Testis (tissue), 2 donors: ENCODE measurements at regions not wholly inside any gene's neighbourhood (a gene's known extent, or its start where the extent isn't known, plus 50 kb on each side); places are given as distances from the start of the nearest gene placed in this dataset.
"Not testable (repeated sequence)": the region's sequence is repeated elsewhere in the genome, so short reads cannot be mapped to it uniquely, and the experiment has no call there.

ENCODE experiments used
- DNase-seq: peaks from one replicate; pipeline ENCODE4 v3.0.0-alpha.2; 2019
- H3K27ac ChIP-seq, 2 donors: fragments of 200-600 bp; sonication (generic); one replicate each; pipeline ENCODE4 v1.5.1; 2019
- H3K27me3 ChIP-seq: fragments of 200-600 bp; sonication (generic); one replicate; pipeline ENCODE4 v1.5.1; 2019
- H3K36me3 ChIP-seq: fragments of 200-600 bp; sonication (generic); one replicate; pipeline ENCODE4 v1.5.1; 2017; ENCODE audit warnings: low read depth; ENCODE audit errors: missing control alignments
- H3K4me1 ChIP-seq: fragments of 200-600 bp; sonication (generic); one replicate; pipeline ENCODE4 v1.5.1; 2019
- H3K4me3 ChIP-seq, 2 donors: fragments of 200-600 bp; sonication (generic); one replicate each; pipeline ENCODE4 v1.5.1; 2017 to 2019
- H3K9me3 ChIP-seq: fragments of 200-600 bp; sonication (generic); one replicate; pipeline ENCODE4 v1.5.1; 2017
- POLR2A ChIP-seq: fragments of 450-650 bp; IDR thresholded peaks from one replicate; pipeline ENCODE4 v1.6.1; 2017; ENCODE audit warnings: antibody characterized with exemption, mild to moderate bottlenecking, moderate library complexity
- WGBS, 2 donors: methylation state at CpG; one replicate each; pipeline ENCODE4 v1.1.5; 2018; 5-methylcytosine and 5-hydroxymethylcytosine counted together
- intact Hi-C: fragments of 100-400 bp; cut with DNase I; formaldehyde crosslinking; loops from one replicate; pipeline ENCODE4 v1.15.1; 2023; ENCODE audit warnings: low total_unique reads
- TF ChIP-seq, protein P1 (sequence below), 3 experiments: fragments of 450-650 bp in 2 of 3; fragments of 200-600 bp in 1 of 3; sonication (generic) in 1 of 3; IDR thresholded peaks; one replicate each; pipeline ENCODE4 v1.5.1; 2016 to 2019; ENCODE audit warnings: antibody characterized with exemption in 3 of 3, mild to moderate bottlenecking in 2 of 3, moderate library complexity in 1 of 3

DNA sequence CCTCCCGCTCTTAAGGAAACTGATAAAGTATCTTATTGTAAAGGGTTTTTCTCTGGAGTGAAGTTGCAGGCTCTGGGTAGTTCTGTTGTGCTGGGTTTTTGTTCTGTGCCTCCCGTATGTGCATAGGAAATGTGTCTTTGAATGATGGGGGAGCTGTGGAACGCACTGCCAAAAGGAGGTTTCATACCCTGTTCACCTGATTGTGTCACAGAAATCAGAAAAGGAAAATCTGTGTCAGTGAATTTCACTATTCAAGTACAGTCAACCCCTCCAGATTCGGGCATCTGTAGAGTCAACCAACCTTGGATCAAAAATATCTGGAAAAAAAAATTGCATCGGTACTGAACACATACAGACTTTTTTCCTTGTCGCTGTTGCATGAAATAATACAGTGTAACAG lies 127.8 kb downstream of the MRPL57 start:
- H3K36me3 ChIP-seq: no peaks in the 10 kb centered on the region

DNA sequence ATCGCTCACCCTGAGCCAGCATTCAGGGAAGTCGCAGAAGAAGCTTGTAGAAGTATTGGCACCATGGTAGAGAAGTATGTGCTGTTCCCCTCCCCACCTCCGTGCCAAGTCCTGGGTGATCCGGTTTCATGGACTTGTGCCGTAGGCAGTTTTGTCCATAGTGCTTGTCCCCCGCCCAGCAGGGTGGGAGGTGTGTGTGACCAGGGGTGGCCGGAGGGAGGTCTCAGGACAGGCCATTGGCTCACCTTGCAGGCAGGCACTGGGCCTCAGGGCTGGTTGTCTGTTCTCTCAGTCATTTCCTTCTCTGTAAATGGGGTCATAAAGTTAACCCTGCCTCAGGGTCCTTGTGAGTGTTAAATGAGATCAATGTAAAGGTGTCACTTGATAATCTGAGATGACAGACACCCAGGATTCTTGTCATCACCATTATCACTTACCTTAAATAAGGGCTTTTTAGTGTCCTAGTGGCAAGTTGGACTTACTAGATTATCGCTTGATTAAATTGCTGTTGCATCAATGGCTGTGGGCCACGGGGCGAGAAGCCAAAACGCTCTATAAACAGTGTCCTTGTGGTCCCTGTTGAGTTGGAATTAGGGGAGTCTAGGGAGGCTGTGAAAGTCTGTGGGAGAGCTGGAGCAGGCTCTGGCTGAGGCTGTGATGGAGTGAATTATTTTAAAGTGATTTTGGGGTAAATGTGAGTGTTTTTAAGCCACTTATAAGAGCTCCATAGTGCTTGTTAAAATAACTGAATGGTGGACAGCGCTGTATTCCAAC lies 130.0 kb downstream of the MRPL57 start:
- 79 to 84% methylated on average over 12 of the region's 12 CpGs for WGBS, 2 donors
- intact Hi-C loops, H3K27me3 ChIP-seq: not testable (repeated sequence)

More for the DNA sequence above, 127.8 kb downstream of the MRPL57 start:
- intact Hi-C loops: no loop called here
- Histone ChIP-seq H3K4me1 (peaks cover 3% of the 10 kb centered on the region), H3K4me3 (no peak overlapping the region), H3K9me3 (no peaks in the 10 kb centered on the region), H3K27ac (no peak overlapping the region), H3K27me3 (no peaks in the 10 kb centered on the region)
- WGBS, 2 donors: 94 to 95% methylated on average over 6 of the region's 6 CpGs
- TF ChIP-seq, protein P1, sequence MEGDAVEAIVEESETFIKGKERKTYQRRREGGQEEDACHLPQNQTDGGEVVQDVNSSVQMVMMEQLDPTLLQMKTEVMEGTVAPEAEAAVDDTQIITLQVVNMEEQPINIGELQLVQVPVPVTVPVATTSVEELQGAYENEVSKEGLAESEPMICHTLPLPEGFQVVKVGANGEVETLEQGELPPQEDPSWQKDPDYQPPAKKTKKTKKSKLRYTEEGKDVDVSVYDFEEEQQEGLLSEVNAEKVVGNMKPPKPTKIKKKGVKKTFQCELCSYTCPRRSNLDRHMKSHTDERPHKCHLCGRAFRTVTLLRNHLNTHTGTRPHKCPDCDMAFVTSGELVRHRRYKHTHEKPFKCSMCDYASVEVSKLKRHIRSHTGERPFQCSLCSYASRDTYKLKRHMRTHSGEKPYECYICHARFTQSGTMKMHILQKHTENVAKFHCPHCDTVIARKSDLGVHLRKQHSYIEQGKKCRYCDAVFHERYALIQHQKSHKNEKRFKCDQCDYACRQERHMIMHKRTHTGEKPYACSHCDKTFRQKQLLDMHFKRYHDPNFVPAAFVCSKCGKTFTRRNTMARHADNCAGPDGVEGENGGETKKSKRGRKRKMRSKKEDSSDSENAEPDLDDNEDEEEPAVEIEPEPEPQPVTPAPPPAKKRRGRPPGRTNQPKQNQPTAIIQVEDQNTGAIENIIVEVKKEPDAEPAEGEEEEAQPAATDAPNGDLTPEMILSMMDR (IDR thresholded peaks at IDR 0.05): no peak
- TF ChIP-seq POLR2A: no peak
- no peak for DNase-seq

GRCh38 chr13:21307158-21307557 lies 130.7 kb downstream of the MRPL57 start:
- H3K27ac ChIP-seq, DNase-seq, intact Hi-C loops, H3K27me3 ChIP-seq, H3K4me1 ChIP-seq, H3K4me3 ChIP-seq, H3K36me3 ChIP-seq, H3K9me3 ChIP-seq: not testable (repeated sequence)
- 79 to 100% methylated on average over 3 to 9 of the region's 12 CpGs for WGBS, 2 donors

More for the DNA sequence above, 130.0 kb downstream of the MRPL57 start:
- DNase-seq, H3K9me3 ChIP-seq, H3K4me3 ChIP-seq, H3K36me3 ChIP-seq, H3K27ac ChIP-seq, H3K4me1 ChIP-seq: not testable (repeated sequence)

DNA sequence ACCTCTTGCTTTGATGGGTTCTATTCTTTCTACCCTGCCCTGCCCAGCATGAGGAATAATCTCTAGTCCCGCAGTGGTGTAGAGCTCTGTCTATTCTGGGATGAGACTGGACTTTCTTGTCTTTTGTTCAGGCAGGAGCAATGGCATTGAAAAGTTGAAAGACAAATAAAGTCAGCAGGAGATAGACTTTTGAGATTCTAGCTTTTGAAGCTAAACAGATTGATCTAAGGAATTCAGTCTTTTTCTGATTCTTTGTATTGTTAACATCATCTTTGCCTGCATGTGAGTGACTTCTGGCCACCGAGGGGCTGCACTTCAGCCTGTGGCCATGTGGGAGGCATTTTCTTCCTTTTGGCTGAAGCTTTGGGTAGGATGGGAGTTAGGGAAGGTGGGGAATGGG lies 132.4 kb downstream of the MRPL57 start:
- Histone ChIP-seq H3K9me3 (no peaks in the 10 kb centered on the region), H3K36me3 (no peaks in the 10 kb centered on the region), H3K4me3 (no peak overlapping the region), H3K27ac (no peak overlapping the region), H3K27me3 (no peaks in the 10 kb centered on the region), H3K4me1 (no peaks in the 10 kb centered on the region)
- no peak for DNase-seq
- TF ChIP-seq, protein P1 (IDR thresholded peaks at IDR 0.05): no peak
- no peak for TF ChIP-seq POLR2A
- 85 to 94% methylated on average over 2 of the region's 2 CpGs for WGBS, 2 donors
- intact Hi-C loops: no loop called here

DNA sequence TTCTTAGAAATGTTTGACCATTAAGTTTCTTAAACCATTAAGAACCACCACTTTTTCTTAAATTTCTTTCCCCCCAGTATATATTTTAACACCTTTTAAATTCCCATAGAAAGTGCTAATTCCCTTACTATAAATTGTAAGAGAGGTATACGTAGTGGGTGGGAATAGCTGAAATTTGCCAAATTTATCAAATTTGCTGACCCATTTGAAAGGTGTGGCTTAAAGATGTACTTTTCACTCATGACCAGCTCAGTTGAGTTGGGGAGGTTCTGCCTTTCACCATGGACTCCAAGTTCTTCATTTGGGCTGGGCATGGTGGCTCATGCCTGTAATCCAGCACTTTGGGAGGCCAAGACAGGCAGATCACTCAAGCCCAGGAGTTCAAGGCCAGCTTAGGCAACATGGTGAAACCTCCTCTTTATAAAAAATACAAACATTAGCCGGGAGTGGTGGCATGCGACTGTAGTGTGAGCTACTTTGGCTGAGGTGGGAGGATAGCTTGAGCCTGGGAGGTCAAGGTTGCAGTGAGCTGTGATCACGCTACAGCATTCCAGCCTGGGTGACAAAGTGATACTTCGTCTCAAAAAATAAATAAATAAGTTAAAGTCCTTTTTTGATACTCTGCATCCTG lies 133.2 kb downstream of the MRPL57 start:
- no peaks in the 10 kb centered on the region for H3K4me1 ChIP-seq
- DNase-seq: no peak
- H3K27ac ChIP-seq: no peak overlapping the region
- intact Hi-C loops: no loop called here
- 61 to 77% methylated on average over 5 of the region's 5 CpGs for WGBS, 2 donors
- H3K4me3 ChIP-seq: no peak overlapping the region
- no peaks in the 10 kb centered on the region for H3K9me3 ChIP-seq
- H3K36me3 ChIP-seq: no peaks in the 10 kb centered on the region
- H3K27me3 ChIP-seq: no peaks in the 10 kb centered on the region
- TF ChIP-seq, protein P1 (IDR thresholded peaks at IDR 0.05): no peak
- TF ChIP-seq POLR2A: no peak

DNA sequence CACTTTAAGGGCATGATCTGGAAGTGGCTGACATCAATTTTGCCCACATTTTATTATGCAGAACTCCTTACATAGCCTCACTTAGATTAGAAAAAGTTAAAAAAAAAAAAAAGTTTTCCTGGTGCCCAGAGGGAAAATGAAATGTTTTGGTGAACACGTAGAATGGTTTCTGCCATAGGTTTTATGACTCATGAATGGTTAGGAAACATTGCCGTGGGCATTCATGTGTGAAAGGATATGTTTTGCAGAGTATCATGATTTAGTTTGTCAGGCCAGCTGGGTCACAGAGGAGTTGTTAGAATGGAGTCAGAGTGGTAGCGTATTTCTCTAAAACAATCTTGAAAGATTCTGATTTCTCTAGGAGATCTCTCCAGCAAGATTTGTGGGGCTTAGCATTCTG lies 133.8 kb downstream of the MRPL57 start:
- WGBS, 2 donors: 53 to 62% methylated on average over 3 of the region's 3 CpGs
- no peak for DNase-seq

GRCh38 chr13:21314976-21315375 lies 138.5 kb downstream of the MRPL57 start:
- H3K36me3 ChIP-seq, intact Hi-C loops, H3K27ac ChIP-seq, H3K4me1 ChIP-seq, H3K4me3 ChIP-seq, H3K9me3 ChIP-seq, DNase-seq, H3K27me3 ChIP-seq: not testable (repeated sequence)
- WGBS, 2 donors: 95 to 100% methylated on average over 1 of the region's 1 CpG

More for the DNA sequence above, 133.8 kb downstream of the MRPL57 start:
- Histone ChIP-seq H3K27me3 (no peaks in the 10 kb centered on the region), H3K4me3 (no peak overlapping the region), H3K36me3 (no peaks in the 10 kb centered on the region), H3K4me1 (no peaks in the 10 kb centered on the region), H3K27ac (no peak overlapping the region), H3K9me3 (no peaks in the 10 kb centered on the region)
- TF ChIP-seq, protein P1 (IDR thresholded peaks at IDR 0.05): no peak
- TF ChIP-seq POLR2A: no peak
- intact Hi-C loops: no loop called here
